C4-2B (cell line): ENCODE measurements at regions not wholly inside any gene's neighbourhood (a gene's known extent, or its start where the extent isn't known, plus 50 kb on each side); places are given as distances from the start of the nearest gene placed in this dataset.
A peak's percentile ranks its signal among the peaks of the same experiment; 100 is the strongest.
"Not testable (repeated sequence)": the region's sequence is repeated elsewhere in the genome, so short reads cannot be mapped to it uniquely, and the experiment has no call there.

Source experiments
- H3K27ac ChIP-seq: fragments of 450-650 bp; 2 replicates; pipeline ENCODE4 v1.5.1; 2017
- CTCF ChIP-seq: fragments of 450-650 bp; conservative IDR thresholded peaks from 2 replicates; pipeline ENCODE4 v1.5.1; 2017; ENCODE audit warnings: mild to moderate bottlenecking
- ZFX ChIP-seq: fragments of 450-650 bp; IDR thresholded peaks from 2 replicates; pipeline ENCODE4 v1.6.1; 2017

GRCh38 chr5:2818936-2819335 lies 67.5 kb upstream of the IRX2 start:
- no peak for TF ChIP-seq CTCF
- TF ChIP-seq ZFX: no peak
- H3K27ac ChIP-seq: no peak overlapping the region

GRCh38 chr5:2817031-2817603 lies 65.6 kb upstream of the IRX2 start:
- TF ChIP-seq CTCF (no peak), ZFX (no peak)
- no peak overlapping the region for H3K27ac ChIP-seq

- TF ChIP-seq CTCF: no peak
- TF ChIP-seq ZFX: no peak
- H3K27ac ChIP-seq: no peak overlapping the region
These were observed 62.2 kb upstream of the IRX2 start for GRCh38 chr5:2813678-2814077.

GRCh38 chr5:2810644-2811043 lies 59.2 kb upstream of the IRX2 start:
- H3K27ac ChIP-seq: no peak overlapping the region
- TF ChIP-seq ZFX (no peak), CTCF (no peak)

GRCh38 chr5:2807244-2807643 lies 55.8 kb upstream of the IRX2 start:
- H3K27ac ChIP-seq: not testable (repeated sequence)

GRCh38 chr5:2806176-2806575 lies 54.7 kb upstream of the IRX2 start:
- TF ChIP-seq ZFX: no peak
- no peak for TF ChIP-seq CTCF
- H3K27ac ChIP-seq: no peak overlapping the region

GRCh38 chr5:2805080-2805479 lies 53.6 kb upstream of the IRX2 start:
- no peak overlapping the region for H3K27ac ChIP-seq
- peak; percentile 8; the same call in 1 of the 2 replicates for TF ChIP-seq CTCF
- TF ChIP-seq ZFX: no peak

GRCh38 chr5:2803751-2804150 lies 52.3 kb upstream of the IRX2 start:
- no peak overlapping the region for H3K27ac ChIP-seq
- TF ChIP-seq ZFX (no peak), CTCF (no peak)
